ENCODE measurements at regions not wholly inside any gene's neighbourhood (a gene's known extent, or its start where the extent isn't known, plus 50 kb on each side); places are given as distances from the start of the nearest gene placed in this dataset.

DNA sequence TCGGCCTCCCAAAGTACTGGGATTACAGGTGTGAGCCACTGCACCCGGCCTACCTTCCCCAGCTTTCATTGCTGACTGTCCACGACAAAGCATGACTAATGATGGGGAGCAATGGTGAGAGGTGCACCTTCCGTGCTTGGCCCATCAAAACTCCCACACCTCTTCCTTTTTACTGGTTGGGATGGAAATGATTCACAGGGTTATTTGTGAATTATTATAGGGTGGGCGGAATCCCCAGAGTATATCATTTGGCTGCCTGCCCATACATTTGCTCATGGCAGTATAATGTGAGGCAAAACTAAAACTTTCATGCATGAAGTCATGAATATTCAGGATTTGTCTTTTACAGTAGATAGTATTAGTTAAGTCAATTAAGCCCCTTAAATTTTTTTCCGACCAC, 334.2 kb upstream of the NETO1 start:
- no peaks in the 10 kb centered on the region for H3K36me3 Mint-ChIP-seq (ENCODE audit: unreplicated experiment)
- H3K9me3 Mint-ChIP-seq (ENCODE audit: unreplicated experiment): peaks cover 1% of the 10 kb centered on the region
- no peak overlapping the region for H3K4me3 Mint-ChIP-seq (ENCODE audit: unreplicated experiment)
- DNase-seq: no peak
- H3K27me3 Mint-ChIP-seq (ENCODE audit: unreplicated experiment): no peaks in the 10 kb centered on the region
- no peak overlapping the region for H3K27ac Mint-ChIP-seq (ENCODE audit: unreplicated experiment)
- TF ChIP-seq, protein P1, sequence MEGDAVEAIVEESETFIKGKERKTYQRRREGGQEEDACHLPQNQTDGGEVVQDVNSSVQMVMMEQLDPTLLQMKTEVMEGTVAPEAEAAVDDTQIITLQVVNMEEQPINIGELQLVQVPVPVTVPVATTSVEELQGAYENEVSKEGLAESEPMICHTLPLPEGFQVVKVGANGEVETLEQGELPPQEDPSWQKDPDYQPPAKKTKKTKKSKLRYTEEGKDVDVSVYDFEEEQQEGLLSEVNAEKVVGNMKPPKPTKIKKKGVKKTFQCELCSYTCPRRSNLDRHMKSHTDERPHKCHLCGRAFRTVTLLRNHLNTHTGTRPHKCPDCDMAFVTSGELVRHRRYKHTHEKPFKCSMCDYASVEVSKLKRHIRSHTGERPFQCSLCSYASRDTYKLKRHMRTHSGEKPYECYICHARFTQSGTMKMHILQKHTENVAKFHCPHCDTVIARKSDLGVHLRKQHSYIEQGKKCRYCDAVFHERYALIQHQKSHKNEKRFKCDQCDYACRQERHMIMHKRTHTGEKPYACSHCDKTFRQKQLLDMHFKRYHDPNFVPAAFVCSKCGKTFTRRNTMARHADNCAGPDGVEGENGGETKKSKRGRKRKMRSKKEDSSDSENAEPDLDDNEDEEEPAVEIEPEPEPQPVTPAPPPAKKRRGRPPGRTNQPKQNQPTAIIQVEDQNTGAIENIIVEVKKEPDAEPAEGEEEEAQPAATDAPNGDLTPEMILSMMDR (IDR thresholded peaks at IDR 0.05; ENCODE audit: partially characterized antibody, unreplicated experiment): no peak
- H3K4me1 Mint-ChIP-seq (ENCODE audit: low read depth, unreplicated experiment): peaks cover 14% of the 10 kb centered on the region

DNA sequence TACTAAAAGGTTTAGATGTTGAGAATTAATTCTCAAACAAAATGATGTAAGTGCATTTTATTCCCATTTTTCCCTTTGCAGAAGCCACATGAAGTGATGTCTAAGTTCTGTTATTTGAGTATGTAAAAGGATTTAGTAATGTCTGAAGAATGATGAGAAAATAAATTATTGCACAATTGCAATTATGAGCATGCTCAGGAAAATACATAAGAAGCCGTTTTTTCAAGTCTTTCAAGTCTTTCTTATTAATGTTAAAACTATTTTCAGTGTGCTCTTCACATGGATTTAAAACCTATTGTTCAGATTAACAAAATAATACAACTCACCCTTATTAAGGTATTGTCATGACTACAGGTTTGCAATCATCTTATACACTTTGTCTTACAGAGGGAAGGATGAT, 331.4 kb upstream of the NETO1 start:
- TF ChIP-seq, protein P1 (IDR thresholded peaks at IDR 0.05; ENCODE audit: partially characterized antibody, unreplicated experiment): no peak
- Mint-ChIP-seq H3K36me3 (ENCODE audit: unreplicated experiment) (no peaks in the 10 kb centered on the region), H3K27me3 (ENCODE audit: unreplicated experiment) (no peaks in the 10 kb centered on the region), H3K27ac (ENCODE audit: unreplicated experiment) (no peak overlapping the region), H3K4me3 (ENCODE audit: unreplicated experiment) (no peak overlapping the region), H3K9me3 (ENCODE audit: unreplicated experiment) (peaks cover 1% of the 10 kb centered on the region), H3K4me1 (ENCODE audit: low read depth, unreplicated experiment) (peaks cover 14% of the 10 kb centered on the region)
- no peak for DNase-seq

DNA sequence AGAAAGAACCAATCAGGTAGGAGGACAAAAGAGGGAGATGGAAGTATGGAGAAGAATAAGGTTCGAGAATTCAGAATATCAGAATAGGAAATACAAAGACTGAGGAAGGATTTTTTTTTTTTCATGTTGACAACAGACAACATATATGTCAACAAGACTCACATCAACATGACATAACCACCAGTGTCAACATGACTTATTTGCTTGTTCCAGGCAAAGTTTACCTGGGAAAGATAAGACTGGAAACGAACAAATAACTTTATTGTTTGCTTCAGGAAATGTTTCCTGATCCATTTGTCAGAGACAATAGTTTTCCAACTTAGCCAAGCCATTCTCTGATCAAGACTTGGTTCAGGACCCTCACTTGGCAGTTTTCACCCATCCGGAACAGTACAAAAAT, 321.9 kb upstream of the NETO1 start:
- no peaks in the 10 kb centered on the region for H3K4me1 Mint-ChIP-seq (ENCODE audit: low read depth, unreplicated experiment)
- H3K27ac Mint-ChIP-seq (ENCODE audit: unreplicated experiment): no peak overlapping the region
- peaks cover 2% of the 10 kb centered on the region for H3K9me3 Mint-ChIP-seq (ENCODE audit: unreplicated experiment)
- no peak for DNase-seq
- H3K27me3 Mint-ChIP-seq (ENCODE audit: unreplicated experiment): peaks cover 1% of the 10 kb centered on the region
- no peaks in the 10 kb centered on the region for H3K36me3 Mint-ChIP-seq (ENCODE audit: unreplicated experiment)
- TF ChIP-seq, protein P1 (IDR thresholded peaks at IDR 0.05; ENCODE audit: partially characterized antibody, unreplicated experiment): no peak
- H3K4me3 Mint-ChIP-seq (ENCODE audit: unreplicated experiment): no peak overlapping the region

DNA sequence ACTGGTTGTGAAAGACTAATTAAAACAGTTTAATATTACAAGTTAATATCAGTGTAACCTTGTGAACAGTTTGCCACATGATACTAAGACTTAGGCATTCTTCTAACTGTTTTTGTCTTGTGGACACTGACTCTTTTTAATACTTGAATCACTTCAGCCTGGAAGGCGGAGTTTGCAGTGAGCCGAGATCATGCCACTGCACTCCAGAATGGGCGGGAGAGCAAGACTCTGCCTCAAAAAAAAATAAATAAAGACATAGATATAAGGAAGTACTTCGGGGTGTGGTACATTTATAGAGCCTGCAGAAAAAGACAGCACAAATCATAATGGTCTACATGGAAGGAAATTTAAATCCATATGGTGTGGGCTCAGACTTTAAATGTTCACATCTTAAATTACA, 300.4 kb upstream of the NETO1 start:
- no peaks in the 10 kb centered on the region for H3K9me3 Mint-ChIP-seq (ENCODE audit: unreplicated experiment)
- no peak overlapping the region for H3K27ac Mint-ChIP-seq (ENCODE audit: unreplicated experiment)
- TF ChIP-seq, protein P1 (IDR thresholded peaks at IDR 0.05; ENCODE audit: partially characterized antibody, unreplicated experiment): no peak
- no peaks in the 10 kb centered on the region for H3K4me1 Mint-ChIP-seq (ENCODE audit: low read depth, unreplicated experiment)
- DNase-seq: no peak
- no peaks in the 10 kb centered on the region for H3K36me3 Mint-ChIP-seq (ENCODE audit: unreplicated experiment)
- H3K27me3 Mint-ChIP-seq (ENCODE audit: unreplicated experiment): no peaks in the 10 kb centered on the region
- no peak overlapping the region for H3K4me3 Mint-ChIP-seq (ENCODE audit: unreplicated experiment)

DNA sequence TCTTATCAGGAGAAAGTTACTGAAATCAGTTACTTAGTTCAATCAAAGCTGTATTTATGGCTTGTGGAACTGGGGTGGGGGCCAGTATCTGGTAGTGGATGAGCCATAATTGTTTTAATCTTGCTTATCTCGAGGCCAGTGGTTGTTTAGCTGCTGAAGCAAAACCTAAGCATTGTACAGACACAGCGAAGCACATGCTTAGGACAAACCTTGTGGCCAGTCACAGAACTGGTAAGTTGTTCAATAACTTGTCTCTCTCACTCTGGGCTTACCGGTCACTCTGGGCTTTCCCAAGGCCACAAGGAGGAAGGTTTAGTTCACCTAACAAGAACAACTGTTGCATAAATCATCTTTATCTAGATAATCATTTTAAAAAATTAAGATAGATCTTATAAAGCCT, 296.6 kb upstream of the NETO1 start:
- H3K27me3 Mint-ChIP-seq (ENCODE audit: unreplicated experiment): no peaks in the 10 kb centered on the region

More for the DNA sequence above, 296.6 kb upstream of the NETO1 start:
- TF ChIP-seq, protein P1 (IDR thresholded peaks at IDR 0.05; ENCODE audit: partially characterized antibody, unreplicated experiment): no peak
- H3K4me1 Mint-ChIP-seq (ENCODE audit: low read depth, unreplicated experiment): no peaks in the 10 kb centered on the region
- H3K27ac Mint-ChIP-seq (ENCODE audit: unreplicated experiment): no peak overlapping the region
- no peak for DNase-seq
- H3K36me3 Mint-ChIP-seq (ENCODE audit: unreplicated experiment): no peaks in the 10 kb centered on the region
- no peaks in the 10 kb centered on the region for H3K9me3 Mint-ChIP-seq (ENCODE audit: unreplicated experiment)
- H3K4me3 Mint-ChIP-seq (ENCODE audit: unreplicated experiment): no peak overlapping the region

Measured in glutamatergic neuron (in vitro differentiated cells).